HCT116 (cell line): ENCODE measurements at regions not wholly inside any gene's neighbourhood (a gene's known extent, or its start where the extent isn't known, plus 50 kb on each side); places are given as distances from the start of the nearest gene placed in this dataset.

Source experiments
- ATAC-seq: fragments of 200-7000 bp; cut with Tn5 transposase; 2 replicates; pipeline ENCODE4 v1.9.1; 2020; ENCODE audit warnings: mild to moderate bottlenecking, moderate library complexity
- BruUV-seq: library from RNA; stranded (reverse); fragments of 400-500 nt; replicated peaks from 2 replicates; lab custom pipeline; 2021; lab: Mats Ljungman, UMichigan
- CTCF ChIA-PET: fragments of 300-600 bp; sonication (Branson Sonifier 250); formaldehyde crosslinking; loops from one replicate; lab custom pipeline; 2021; ENCODE audit warnings: antibody characterized with exemption; lab: Charles Lee
- POLR2A ChIA-PET: fragments of 300-600, 350-600 bp; sonication (Branson Sonifier 250); formaldehyde crosslinking; loops from one replicate; lab custom pipeline; 2021; ENCODE audit warnings: antibody characterized with exemption; lab: Charles Lee
- RAD21 ChIA-PET, 2 experiments: fragments of 300-600 bp; sonication (Branson Sonifier 250); formaldehyde crosslinking; loops; one replicate each; lab custom pipeline; 2023; ENCODE audit warnings: low total read pairs in 2 of 2; ENCODE audit not compliant: uncharacterized antibody in 2 of 2, unreplicated experiment in 2 of 2, low non-redundant PET in 1 of 2; lab: Charles Lee
- DNase-seq: peaks from one replicate; pipeline ENCODE4 v3.0.0-alpha.2; 2010; ENCODE audit warnings: low read depth, low spot score
- H2AFZ ChIP-seq: fragments of 200-600 bp; shearing (Covaris generic), sonication (generic); 2 replicates; pipeline ENCODE4 v1.6.1; 2017; ENCODE audit warnings: low read depth, mixed run types, mixed read lengths, antibody characterized with exemption, low read length; ENCODE audit not compliant: poor library complexity, severe bottlenecking
- H3K27ac ChIP-seq: 2 replicates; pipeline ENCODE4 v1.5.1; 2012; ENCODE audit warnings: low read depth, low read length
- H3K27me3 ChIP-seq: fragments of 200-600 bp; sonication (generic); 2 replicates; pipeline ENCODE4 v1.6.1; 2016; ENCODE audit warnings: mixed run types, low read length, mixed read lengths; ENCODE audit not compliant: insufficient read depth
- H3K36me3 ChIP-seq, 2 experiments: fragments of 200-500 bp in 1 of 2; fragments of 200-600 bp in 1 of 2; sonication (Bioruptor generic) in 1 of 2; sonication (generic) in 1 of 2; 2 replicates each; pipeline versions ENCODE4 v1.5.1 to v1.6.1; 2014 to 2016; ENCODE audit warnings: low read length in 2 of 2, inconsistent platforms in 1 of 2, mixed read lengths in 1 of 2, mixed run types in 1 of 2; ENCODE audit not compliant: insufficient read depth in 2 of 2, control insufficient read depth in 1 of 2
- H3K4me1 ChIP-seq, 2 experiments: fragments of 200-600 bp in 1 of 2; sonication (generic) in 1 of 2; 2 replicates each; pipeline versions ENCODE4 v1.5.1 to v1.6.1; 2012 to 2017; ENCODE audit warnings: low read length in 2 of 2, inconsistent platforms in 1 of 2, mild to moderate bottlenecking in 1 of 2, mixed read lengths in 1 of 2, mixed run types in 1 of 2, moderate library complexity in 1 of 2; ENCODE audit not compliant: insufficient read depth in 2 of 2, control insufficient read depth in 1 of 2
- H3K4me2 ChIP-seq: fragments of 200-600 bp; sonication (generic); 2 replicates; pipeline ENCODE4 v1.6.1; 2017; ENCODE audit warnings: mixed run types, low read length, mixed read lengths
- H3K4me3 ChIP-seq, 2 experiments: fragments of 200-600 bp in 1 of 2; sonication (generic) in 1 of 2; replicated peaks in 1 of 2; 2 replicates each; pipeline ENCODE4 v1.5.1; 2011 to 2016; ENCODE audit warnings: low read length in 2 of 2, control low read depth in 1 of 2, low read depth in 1 of 2, mild to moderate bottlenecking in 1 of 2, mixed read lengths in 1 of 2, mixed run types in 1 of 2
- H3K79me2 ChIP-seq: fragments of 200-600 bp; sonication (generic); 2 replicates; pipeline ENCODE4 v1.6.1; 2017; ENCODE audit warnings: mild to moderate bottlenecking, mixed run types, low read length, moderate library complexity, mixed read lengths; ENCODE audit not compliant: insufficient read depth
- H3K9ac ChIP-seq: fragments of 200-600 bp; sonication (generic); 2 replicates; pipeline ENCODE4 v1.6.1; 2016; ENCODE audit warnings: low read length, mixed read lengths
- H3K9me2 ChIP-seq: fragments of 200-600 bp; sonication (generic), shearing (Covaris generic); 2 replicates; pipeline ENCODE4 v1.6.1; 2017; ENCODE audit warnings: mixed run types, mild to moderate bottlenecking, moderate library complexity; ENCODE audit not compliant: insufficient read depth
- H3K9me3 ChIP-seq, 2 experiments: fragments of 200-500 bp in 1 of 2; fragments of 200-600 bp in 1 of 2; sonication (Bioruptor generic) in 1 of 2; sonication (generic) in 1 of 2; 2 replicates each; pipeline ENCODE4 v1.6.1; 2014 to 2017; ENCODE audit warnings: low read length in 2 of 2, mixed read lengths in 2 of 2, inconsistent platforms in 1 of 2, low read depth in 1 of 2, mild to moderate bottlenecking in 1 of 2, mixed run types in 1 of 2, moderate library complexity in 1 of 2; ENCODE audit not compliant: control insufficient read depth in 1 of 2, insufficient read depth in 1 of 2
- H4K20me1 ChIP-seq: fragments of 200-600 bp; sonication (generic), shearing (Covaris generic); 2 replicates; pipeline ENCODE4 v1.6.1; 2017; ENCODE audit warnings: mixed run types, mild to moderate bottlenecking, moderate library complexity; ENCODE audit not compliant: insufficient read depth
- CBX3 ChIP-seq: IDR thresholded peaks from 2 replicates; pipeline ENCODE4 v1.6.1; 2012; ENCODE audit warnings: low read depth
- EGR1 ChIP-seq: IDR thresholded peaks from 2 replicates; pipeline ENCODE4 v1.6.1; 2012; ENCODE audit warnings: low read depth
- ELF1 ChIP-seq: IDR thresholded peaks from 2 replicates; pipeline ENCODE4 v1.6.1; 2012; ENCODE audit warnings: low read depth, borderline replicate concordance
- EZH2 ChIP-seq: fragments of 200-600 bp; sonication (generic); IDR thresholded peaks from 2 replicates; pipeline ENCODE4 v1.6.1; 2017; ENCODE audit warnings: antibody characterized with exemption, mixed run types
- EZH2phosphoT487 ChIP-seq: fragments of 200-600 bp; IDR thresholded peaks from 2 replicates; pipeline ENCODE4 v1.6.1; 2018; ENCODE audit warnings: antibody characterized with exemption, borderline replicate concordance
- FOSL1 ChIP-seq: IDR thresholded peaks from 2 replicates; pipeline ENCODE4 v1.6.1; 2012; ENCODE audit warnings: low read depth
- POLR2A ChIP-seq: IDR thresholded peaks from 2 replicates; pipeline ENCODE4 v1.7.0; 2011; ENCODE audit warnings: borderline replicate concordance; ENCODE audit not compliant: insufficient read depth, insufficient read length; ENCODE audit errors: extremely low read depth
- REST ChIP-seq: IDR thresholded peaks from 2 replicates; pipeline ENCODE4 v1.6.1; 2012; ENCODE audit warnings: low read depth
- SP1 ChIP-seq: IDR thresholded peaks from 2 replicates; pipeline ENCODE4 v1.6.1; 2012; ENCODE audit warnings: low read depth
- TCF7L2 ChIP-seq: IDR thresholded peaks from 2 replicates; pipeline ENCODE4 v1.7.0; 2011; ENCODE audit warnings: borderline replicate concordance, inconsistent platforms; ENCODE audit not compliant: insufficient read depth, insufficient read length; ENCODE audit errors: extremely low read depth
- YY1 ChIP-seq: IDR thresholded peaks from 2 replicates; pipeline ENCODE4 v1.6.1; 2011; ENCODE audit warnings: low read length, low read depth, moderate library complexity, mild to moderate bottlenecking; ENCODE audit not compliant: insufficient replicate concordance; ENCODE audit errors: extremely low read depth
- ZBTB33 ChIP-seq: IDR thresholded peaks from 2 replicates; pipeline ENCODE4 v1.6.1; 2011; ENCODE audit warnings: mild to moderate bottlenecking, low read length, moderate library complexity; ENCODE audit not compliant: insufficient replicate concordance; ENCODE audit errors: extremely low read depth
- ZFX ChIP-seq: fragments of 450-650 bp; IDR thresholded peaks from 2 replicates; pipeline ENCODE4 v1.6.1; 2017
- ZNF274 ChIP-seq: fragments of 200-500 bp; sonication (Bioruptor generic); IDR thresholded peaks from 2 replicates; pipeline ENCODE4 v1.6.1; 2014; ENCODE audit warnings: mild to moderate bottlenecking, low read depth, low read length, inconsistent platforms
- intact Hi-C: fragments of 100-400 bp; cut with micrococcal nuclease; formaldehyde crosslinking; loops from 2 replicates; pipeline ENCODE4 v1.10.0; 2022

- ChIA-PET CTCF (no interaction called here), POLR2A (no interaction called here), RAD21 (no interaction called here)
- Histone ChIP-seq H3K4me3 (no peak overlapping the region), H2AFZ (no peak overlapping the region), H3K36me3 (no peaks in the 10 kb centered on the region), H3K27me3 (no peaks in the 10 kb centered on the region), H4K20me1 (no peaks in the 10 kb centered on the region), H3K9me2 (0 out of 2 replicates have a peak, but pooled peaks cover 3% of the 10 kb centered on the region), H3K27ac (no peak overlapping the region), H3K79me2 (no peaks in the 10 kb centered on the region), H3K9ac (no peak overlapping the region), H3K9me3 (no peaks in the 10 kb centered on the region), H3K4me1 (no peaks in the 10 kb centered on the region), H3K4me2 (no peak overlapping the region)
- no TSS peak for BruUV-seq
- ATAC-seq: no peak
- intact Hi-C loops: no loop called here
- TF ChIP-seq EZH2phosphoT487 (no peak), EZH2 (no peak), CBX3 (no peak), YY1 (no peak), POLR2A (no peak), SP1 (no peak), ZFX (no peak), EGR1 (no peak), TCF7L2 (no peak), ELF1 (no peak), FOSL1 (no peak), REST (no peak), ZNF274 (no peak), ZBTB33 (no peak)
- no peak for DNase-seq
These were observed 1833.2 kb upstream of the PCDH7 start for GRCh38 chr4:28886934-28887333.
